H4 (cell line): ENCODE measurements at regions not wholly inside any gene's neighbourhood (a gene's known extent, or its start where the extent isn't known, plus 50 kb on each side); places are given as distances from the start of the nearest gene placed in this dataset.
"Not testable (repeated sequence)": the region's sequence is repeated elsewhere in the genome, so short reads cannot be mapped to it uniquely, and the experiment has no call there.

Experiments
- DNase-seq: peaks from one replicate; pipeline ENCODE4 v3.0.0-alpha.2; 2015; ENCODE audit warnings: low spot score

GRCh38 chr5:57069115-57069835 lies 104.6 kb upstream of the GPBP1 start:
- DNase-seq = no peak

DNA sequence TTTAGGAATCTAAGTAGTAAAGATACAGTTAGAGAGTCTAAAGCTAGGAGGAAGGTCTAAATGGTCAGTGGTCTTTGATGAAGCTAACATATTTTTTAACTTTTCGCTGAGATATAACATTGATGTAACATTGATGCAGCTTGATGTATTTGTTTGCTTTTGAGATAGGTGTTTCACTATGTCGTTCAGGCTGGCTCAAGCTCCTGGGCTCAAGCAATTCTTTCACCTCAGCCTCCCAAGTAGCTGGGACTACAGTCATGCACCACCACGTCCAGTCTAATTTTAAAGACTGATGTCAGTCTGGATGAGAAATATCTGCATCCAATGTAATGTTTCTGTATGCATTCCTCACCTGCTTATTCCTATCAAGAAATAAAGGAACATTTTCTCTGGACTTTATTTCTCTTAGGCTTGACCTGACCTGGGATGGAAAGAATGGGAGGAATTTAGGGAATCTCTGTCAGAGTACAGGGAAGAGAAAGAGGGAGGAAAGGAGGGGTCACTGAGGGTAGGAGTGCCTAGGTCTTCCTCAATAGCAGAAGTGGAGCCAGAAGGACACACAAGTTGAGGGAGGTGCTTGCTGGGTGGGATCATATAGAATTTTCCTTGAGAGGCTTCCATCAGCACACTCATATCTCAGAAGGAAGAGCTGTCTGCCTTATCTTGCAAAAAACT lies 101.5 kb upstream of the GPBP1 start:
- no peak for DNase-seq

GRCh38 chr5:57082441-57083067 lies 91.3 kb upstream of the GPBP1 start:
- DNase-seq = peak; percentile 21

- no peak for DNase-seq
Observed at GRCh38 chr5:57085306-57086081, 88.4 kb upstream of the GPBP1 start.

DNA sequence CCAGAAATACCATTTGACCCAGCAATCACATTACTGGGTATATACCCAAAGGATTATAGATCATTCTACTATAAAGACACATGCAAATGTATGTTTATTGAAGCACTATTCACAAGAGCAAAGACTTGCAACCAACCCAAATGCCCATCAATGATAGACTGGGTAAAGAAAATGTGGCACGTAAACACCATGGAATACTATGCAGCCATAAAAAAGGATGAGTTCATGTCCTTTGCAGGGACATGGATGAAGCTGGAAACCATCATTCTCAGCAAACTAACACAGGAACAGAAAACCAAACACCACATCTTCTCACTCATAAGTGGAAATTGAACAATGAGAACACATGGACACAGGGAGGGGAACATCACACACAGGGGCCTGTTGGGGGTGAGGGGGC lies 85.9 kb upstream of the GPBP1 start:
- DNase-seq = not testable (repeated sequence)

- peak; percentile 11 for DNase-seq
Observed at GRCh38 chr5:57094753-57095683, 78.8 kb upstream of the GPBP1 start.

DNA sequence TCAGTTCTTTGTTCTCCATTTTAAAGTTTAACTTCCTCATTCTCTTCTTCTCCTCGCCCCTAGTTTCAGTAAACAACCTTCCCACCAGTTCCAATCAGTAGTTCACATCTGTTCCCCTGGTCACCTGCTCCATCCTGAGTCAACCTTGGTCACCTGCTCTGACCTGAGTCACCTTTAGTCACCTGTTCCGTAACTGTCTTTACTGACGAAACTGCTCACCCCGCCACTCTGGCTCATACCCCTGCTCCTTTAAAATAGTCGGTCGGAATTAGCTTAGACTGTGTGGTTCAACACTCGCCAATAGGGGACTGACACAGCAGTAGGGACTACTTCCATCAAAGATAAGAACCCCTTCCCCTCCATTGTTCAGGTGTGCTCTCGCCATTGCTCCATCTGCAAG lies 76.3 kb upstream of the GPBP1 start:
- no peak for DNase-seq

DNA sequence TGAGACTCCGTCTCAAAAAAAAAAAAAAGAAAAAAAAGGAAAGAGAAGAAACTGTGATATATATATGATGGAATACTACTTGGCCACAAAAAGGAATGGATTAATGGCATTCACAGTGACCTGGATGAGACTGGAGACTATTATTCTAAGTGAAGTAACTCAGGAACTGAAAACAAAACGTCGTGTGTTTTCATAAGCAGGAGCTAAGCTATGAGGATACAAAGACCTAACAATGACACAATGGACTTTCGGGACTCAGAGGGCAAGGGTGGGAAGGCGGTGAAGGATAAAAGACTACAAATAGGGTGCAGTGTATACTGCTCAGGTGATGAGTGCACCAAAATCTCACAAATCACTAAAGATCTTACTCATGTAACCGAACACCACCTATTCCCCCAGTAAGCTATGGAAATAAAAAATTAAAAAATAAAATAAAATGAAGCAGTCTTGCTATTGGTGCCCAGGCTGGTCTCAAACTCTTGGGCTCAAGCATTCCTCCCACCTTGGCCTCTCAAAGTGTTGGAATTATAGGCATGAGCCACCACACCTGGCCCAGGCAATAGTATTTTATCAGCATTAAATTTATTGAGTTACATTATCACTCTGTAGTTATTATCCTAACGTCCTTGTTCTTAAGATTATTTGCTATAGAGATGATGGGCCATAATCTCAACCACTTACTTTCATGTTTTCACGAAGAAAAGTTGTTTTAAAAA lies 71.5 kb upstream of the GPBP1 start:
- DNase-seq = no peak

- DNase-seq = no peak
Observed at GRCh38 chr5:57102905-57103255, 71.0 kb upstream of the GPBP1 start.

GRCh38 chr5:57103317-57103907 lies 70.4 kb upstream of the GPBP1 start:
- DNase-seq = no peak

- DNase-seq = no peak
Observed at GRCh38 chr5:57106661-57107060, 67.2 kb upstream of the GPBP1 start.

GRCh38 chr5:57111993-57112392 lies 61.9 kb upstream of the GPBP1 start:
- no peak for DNase-seq

GRCh38 chr5:57113481-57113880 lies 60.4 kb upstream of the GPBP1 start:
- DNase-seq = no peak

GRCh38 chr5:57117596-57117995 lies 56.3 kb upstream of the GPBP1 start:
- peak; percentile 8 for DNase-seq

DNA sequence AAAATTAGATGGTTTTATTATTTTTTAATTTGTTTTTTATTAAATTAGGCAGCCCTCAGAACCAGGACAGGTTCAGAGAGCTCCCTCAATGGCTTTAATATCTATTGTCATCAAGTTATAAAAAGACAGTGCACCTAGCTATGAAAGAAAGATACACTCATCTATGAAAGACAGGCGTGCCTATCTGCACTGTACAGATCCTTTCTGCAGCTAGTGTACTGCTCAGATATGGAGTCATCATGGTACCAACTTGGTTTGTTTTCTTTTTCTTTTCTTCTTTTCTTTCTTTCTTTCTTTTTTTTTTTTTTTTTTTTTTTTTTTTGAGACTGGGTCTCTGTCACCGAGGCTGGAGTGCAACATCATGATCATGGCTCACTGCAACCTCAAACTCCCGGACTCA lies 54.8 kb upstream of the GPBP1 start:
- no peak for DNase-seq

DNA sequence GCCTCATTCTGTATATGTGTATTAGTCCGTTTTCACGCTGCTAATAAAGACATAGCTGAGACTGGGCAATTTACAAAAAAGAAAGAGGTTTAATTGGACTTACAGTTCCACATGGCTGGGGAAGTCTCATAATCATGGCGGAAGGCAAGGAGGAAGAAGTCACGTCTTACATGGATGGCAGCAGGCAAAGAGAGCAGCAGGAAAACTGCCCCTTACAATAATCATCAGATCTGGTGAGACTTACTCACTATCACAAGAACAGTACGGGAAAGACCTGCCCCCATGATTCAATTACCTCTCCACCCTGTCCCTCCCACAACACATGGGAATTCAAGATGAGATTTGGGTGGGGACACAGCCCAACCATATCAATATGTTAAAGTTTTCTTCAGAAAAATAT lies 49.8 kb upstream of the GPBP1 start:
- DNase-seq = no peak
